Lower leg skin (tissue), 3 donors: ENCODE measurements at regions not wholly inside any gene's neighbourhood (a gene's known extent, or its start where the extent isn't known, plus 50 kb on each side); places are given as distances from the start of the nearest gene placed in this dataset.

Source experiments
- CTCF ChIP-seq, 3 donors: fragments of 450-650 bp; IDR thresholded peaks; one replicate each; pipeline ENCODE4 v1.5.1; 2016; ENCODE audit warnings: antibody characterized with exemption in 3 of 3, mild to moderate bottlenecking in 3 of 3, moderate library complexity in 2 of 3
- POLR2A ChIP-seq, 2 donors: fragments of 450-650 bp; IDR thresholded peaks; one replicate each; pipeline ENCODE4 v1.6.1; 2016 to 2017; ENCODE audit warnings: antibody characterized with exemption in 2 of 2, mild to moderate bottlenecking in 1 of 2, moderate library complexity in 1 of 2

DNA sequence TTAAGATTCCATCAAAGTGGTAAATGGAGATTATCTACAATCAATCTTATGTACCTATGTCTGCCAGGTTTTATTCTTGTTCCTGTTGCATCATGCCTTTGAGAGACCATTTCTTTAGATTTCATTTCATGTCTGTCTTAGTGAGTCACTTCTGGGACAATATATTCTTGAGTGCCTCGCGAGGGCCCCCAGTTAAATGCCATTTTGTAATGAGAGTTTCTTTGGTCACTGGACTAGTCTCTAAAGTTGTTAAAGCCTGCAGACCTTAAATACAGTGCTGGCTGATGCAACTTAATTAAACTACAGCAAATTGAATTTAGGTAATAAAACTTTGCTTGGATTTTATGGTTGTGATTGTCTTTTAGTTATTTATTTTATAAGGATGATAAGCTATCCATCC is 87.2 kb upstream of the PITX2 start:
- TF ChIP-seq CTCF (IDR thresholded peaks at IDR 0.05) (no peak), POLR2A (IDR thresholded peaks at IDR 0.05) (no peak)
